Activated CD4-positive, alpha-beta T cell treated with anti-CD3 and anti-CD28 coated beads for 36 hours (primary cell): ENCODE measurements at regions not wholly inside any gene's neighbourhood (a gene's known extent, or its start where the extent isn't known, plus 50 kb on each side); places are given as distances from the start of the nearest gene placed in this dataset.

Experiments used
- ATAC-seq: fragments of 200-7000 bp; cut with Tn5 transposase; one replicate; pipeline ENCODE4 v1.10.0; 2021; ENCODE audit warnings: mild to moderate bottlenecking, moderate library complexity
- CTCF ChIA-PET: fragments of 350-600 bp; sonication (Branson Sonifier 250); formaldehyde crosslinking; loops from one replicate; lab custom pipeline; 2021; ENCODE audit warnings: antibody characterized with exemption; lab: Charles Lee
- POLR2A ChIA-PET: fragments of 350-600 bp; sonication (Branson Sonifier 250); formaldehyde crosslinking; loops from one replicate; lab custom pipeline; 2021; ENCODE audit warnings: antibody characterized with exemption, inconsistent platforms; lab: Charles Lee
- DNase-seq: peaks from one replicate; pipeline ENCODE4 v3.0.0-alpha.2; 2020
- H3K27ac Mint-ChIP-seq: one replicate; pipeline ENCODE4 v1.8.0; 2021; ENCODE audit warnings: mixed read lengths
- H3K27me3 Mint-ChIP-seq: one replicate; pipeline ENCODE4 v1.8.0; 2021; ENCODE audit warnings: mixed read lengths
- H3K36me3 Mint-ChIP-seq: one replicate; pipeline ENCODE4 v1.8.0; 2021; ENCODE audit warnings: low read depth, mixed read lengths
- H3K4me1 Mint-ChIP-seq: one replicate; pipeline ENCODE4 v1.8.0; 2021; ENCODE audit warnings: mixed read lengths
- H3K4me3 Mint-ChIP-seq: one replicate; pipeline ENCODE4 v1.8.0; 2021; ENCODE audit warnings: mild to moderate bottlenecking, moderate library complexity, mixed read lengths
- H3K9me3 Mint-ChIP-seq: one replicate; pipeline ENCODE4 v1.8.0; 2021; ENCODE audit warnings: low read depth, mixed read lengths
- intact Hi-C, 2 experiments: fragments of 100-400 bp; cut with DNase I in 1 of 2; cut with micrococcal nuclease in 1 of 2; formaldehyde crosslinking; loops; one replicate each; pipeline versions ENCODE4 v1.14.2 to v1.15.1; 2022 to 2024; cut with DNase I, micrococcal nuclease

DNA sequence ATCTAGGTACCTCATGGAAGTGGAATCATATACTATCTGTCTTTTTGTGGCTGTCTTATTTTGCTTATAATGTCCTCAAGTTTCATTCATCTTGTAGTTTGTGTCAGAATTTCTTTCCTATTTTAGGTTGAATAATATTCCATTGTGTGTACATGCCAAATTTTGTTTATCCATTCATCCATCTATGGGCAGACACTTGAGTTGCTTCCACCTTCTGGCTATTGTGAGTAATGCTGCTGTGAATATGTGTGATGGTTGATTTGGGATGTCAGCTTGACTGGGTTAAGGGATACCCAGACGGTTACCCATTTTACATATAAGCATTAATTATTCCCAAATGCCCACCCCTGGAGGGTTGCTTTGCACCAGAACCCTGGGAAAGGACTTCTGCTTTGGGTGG, 477.5 kb downstream of the PTPRU start:
- Mint-ChIP-seq H3K36me3 (no peaks in the 10 kb centered on the region), H3K27ac (peak overlapping the region; percentile 1), H3K4me1 (peaks cover 37% of the 10 kb centered on the region), H3K27me3 (peaks cover 29% of the 10 kb centered on the region), H3K4me3 (no peak overlapping the region), H3K9me3 (peaks cover 5% of the 10 kb centered on the region)
- CTCF ChIA-PET = interaction anchor here (1.5 kb wide), 1 partner anchor 10 kb away, joined by 3 read pairs; no protein-coding TSS in a partner anchor
- POLR2A ChIA-PET = no interaction called here
- intact Hi-C loops = loop anchor here in 1 of 2 experiments (5.0 to 10.0 kb wide), 2 partner anchors 477 to 1001 kb away; partner anchors contain the start of gene PTPRU
- no peak for ATAC-seq
- DNase-seq = no peak

DNA sequence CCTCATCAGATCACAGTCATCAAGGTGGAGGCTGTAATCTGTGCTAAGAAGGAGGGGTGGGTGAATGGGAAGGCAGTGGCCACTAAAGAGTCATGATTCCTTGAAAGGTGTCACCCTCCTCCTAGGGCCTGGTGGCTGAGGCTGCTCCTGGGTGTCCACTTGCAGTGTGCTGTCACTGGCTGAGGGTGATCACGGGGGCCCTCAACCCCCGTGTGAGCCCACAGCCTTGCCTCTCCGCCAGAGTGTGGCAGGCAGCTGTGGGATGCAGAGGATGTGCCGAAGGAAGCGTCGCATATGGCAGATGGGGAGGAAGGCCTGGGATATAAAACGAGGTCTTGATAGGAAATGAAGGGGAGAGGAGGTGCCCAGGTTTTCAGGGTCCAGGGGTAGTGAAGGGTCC, 476.5 kb downstream of the PTPRU start:
- intact Hi-C loops = loop anchor here in 1 of 2 experiments (1.0 to 10.0 kb wide), 3 partner anchors 24 to 1002 kb away; partner anchors contain the start of gene PTPRU
- peaks cover 31% of the 10 kb centered on the region for H3K27me3 Mint-ChIP-seq
- peaks cover 4% of the 10 kb centered on the region for H3K9me3 Mint-ChIP-seq
- H3K4me3 Mint-ChIP-seq = no peak overlapping the region
- peak overlapping the region; percentile 21 for H3K27ac Mint-ChIP-seq
- ATAC-seq = no peak
- DNase-seq = no peak
- CTCF ChIA-PET = interaction anchor here (1.5 kb wide), 1 partner anchor 9 kb away, joined by 3 read pairs; no protein-coding TSS in a partner anchor
- peaks cover 38% of the 10 kb centered on the region for H3K4me1 Mint-ChIP-seq
- POLR2A ChIA-PET = no interaction called here
- H3K36me3 Mint-ChIP-seq = no peaks in the 10 kb centered on the region

DNA sequence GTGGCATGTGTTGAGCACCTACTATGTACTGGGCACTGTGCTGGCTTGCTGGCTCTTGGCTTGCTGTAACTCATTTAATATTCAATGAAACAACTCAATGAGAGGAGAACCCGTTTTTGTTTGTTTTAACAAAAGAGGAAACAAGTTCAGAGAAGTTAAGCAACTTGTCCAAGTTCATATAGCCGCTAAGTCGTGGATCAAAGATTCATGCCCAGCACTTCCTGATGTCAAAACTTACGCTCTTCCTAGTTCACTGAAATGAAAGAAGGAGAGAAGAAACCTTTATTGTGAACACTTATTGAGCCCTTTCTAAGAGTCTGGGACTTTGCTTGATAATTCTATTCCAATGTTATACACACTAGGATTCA, 475.9 kb downstream of the PTPRU start:
- Mint-ChIP-seq H3K9me3 (no peaks in the 10 kb centered on the region), H3K27me3 (peaks cover 27% of the 10 kb centered on the region), H3K4me3 (no peak overlapping the region), H3K36me3 (no peaks in the 10 kb centered on the region), H3K4me1 (peaks cover 38% of the 10 kb centered on the region), H3K27ac (peak overlapping the region; percentile 21)
- ATAC-seq (no peak), DNase-seq (no peak)
- POLR2A ChIA-PET = no interaction called here
- CTCF ChIA-PET = no interaction called here
- intact Hi-C loops = loop anchor here in 1 of 2 experiments (1.0 to 10.0 kb wide), 3 partner anchors 24 to 1003 kb away; partner anchors contain the start of gene PTPRU

DNA sequence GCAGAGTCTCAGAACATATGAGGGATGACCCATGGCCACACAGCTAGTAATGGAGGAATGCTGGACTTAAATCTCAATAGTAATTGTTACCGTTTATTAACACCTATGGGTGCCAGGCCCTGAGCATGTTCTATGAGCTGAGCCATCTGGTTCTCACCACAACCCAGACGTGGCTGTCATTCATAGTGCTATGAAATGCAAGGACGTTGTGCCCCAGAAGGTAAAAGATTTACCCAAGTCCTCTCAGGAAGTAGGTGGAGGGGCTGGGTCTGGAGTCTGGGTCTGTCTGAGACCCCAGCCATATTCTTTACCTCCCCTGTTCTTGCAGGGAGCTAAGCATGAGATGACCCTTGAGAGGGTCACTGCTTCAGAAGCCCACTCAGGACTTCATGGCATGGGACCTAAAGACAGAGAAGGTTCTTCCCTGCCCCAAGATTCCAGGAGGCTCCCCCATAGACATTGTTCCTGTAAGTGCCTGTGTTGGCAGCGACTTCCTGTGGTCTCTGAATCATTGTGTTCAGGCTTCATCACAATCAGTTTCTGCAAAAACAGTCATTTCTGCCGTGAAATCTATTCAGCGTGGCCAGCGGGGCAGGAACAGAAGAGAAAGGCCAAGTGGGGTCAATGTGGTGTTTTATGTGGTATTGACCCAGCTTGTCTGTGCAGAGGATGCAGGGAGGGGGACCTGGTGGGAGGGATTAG, 475.4 kb downstream of the PTPRU start:
- DNase-seq (peak; percentile 77), ATAC-seq (peak; percentile 74)
- peaks cover 38% of the 10 kb centered on the region for H3K4me1 Mint-ChIP-seq
- H3K27me3 Mint-ChIP-seq = peaks cover 23% of the 10 kb centered on the region
- no peaks in the 10 kb centered on the region for H3K36me3 Mint-ChIP-seq
- CTCF ChIA-PET = no interaction called here
- POLR2A ChIA-PET = no interaction called here
- no peak overlapping the region for H3K4me3 Mint-ChIP-seq
- H3K9me3 Mint-ChIP-seq = no peaks in the 10 kb centered on the region
- intact Hi-C loops = loop anchor here in 1 of 2 experiments (1.0 to 10.0 kb wide), 3 partner anchors 23 to 1003 kb away; partner anchors contain the start of gene PTPRU
- peak overlapping the region; percentile 21 for H3K27ac Mint-ChIP-seq

DNA sequence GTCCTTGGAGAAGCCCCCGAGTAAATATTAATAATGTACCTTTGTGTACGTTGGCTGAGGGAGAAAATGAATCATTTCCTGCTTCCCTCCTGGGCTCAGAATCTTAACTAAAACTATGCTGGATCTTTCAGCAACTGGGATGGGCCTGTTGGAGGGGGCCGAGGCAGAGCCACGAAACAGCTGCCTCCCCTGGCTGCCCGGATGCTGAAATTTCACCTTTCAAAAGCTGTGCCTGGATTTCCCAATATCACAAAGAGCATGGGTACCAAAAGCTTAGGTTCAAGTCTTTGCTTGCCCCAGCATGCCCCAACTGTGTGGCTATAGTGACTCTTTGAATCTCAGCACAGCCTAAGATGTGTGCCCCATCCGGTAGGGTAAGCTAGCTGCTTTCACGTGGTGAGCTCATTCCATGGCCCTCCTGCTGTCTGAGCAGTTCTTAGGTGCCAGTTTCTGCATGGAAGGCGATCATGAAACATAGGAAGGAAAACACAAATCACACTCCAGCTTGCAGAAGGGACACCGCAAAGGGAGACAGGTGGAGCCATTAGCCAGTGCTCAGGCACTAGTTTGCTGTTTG, 473.5 kb downstream of the PTPRU start:
- intact Hi-C loops = loop anchor here (5.0 to 10.0 kb wide), 4 partner anchors 138 to 1005 kb away; partner anchors contain the start of gene PTPRU (in 1 of the 2)
- H3K9me3 Mint-ChIP-seq = no peaks in the 10 kb centered on the region

DNA sequence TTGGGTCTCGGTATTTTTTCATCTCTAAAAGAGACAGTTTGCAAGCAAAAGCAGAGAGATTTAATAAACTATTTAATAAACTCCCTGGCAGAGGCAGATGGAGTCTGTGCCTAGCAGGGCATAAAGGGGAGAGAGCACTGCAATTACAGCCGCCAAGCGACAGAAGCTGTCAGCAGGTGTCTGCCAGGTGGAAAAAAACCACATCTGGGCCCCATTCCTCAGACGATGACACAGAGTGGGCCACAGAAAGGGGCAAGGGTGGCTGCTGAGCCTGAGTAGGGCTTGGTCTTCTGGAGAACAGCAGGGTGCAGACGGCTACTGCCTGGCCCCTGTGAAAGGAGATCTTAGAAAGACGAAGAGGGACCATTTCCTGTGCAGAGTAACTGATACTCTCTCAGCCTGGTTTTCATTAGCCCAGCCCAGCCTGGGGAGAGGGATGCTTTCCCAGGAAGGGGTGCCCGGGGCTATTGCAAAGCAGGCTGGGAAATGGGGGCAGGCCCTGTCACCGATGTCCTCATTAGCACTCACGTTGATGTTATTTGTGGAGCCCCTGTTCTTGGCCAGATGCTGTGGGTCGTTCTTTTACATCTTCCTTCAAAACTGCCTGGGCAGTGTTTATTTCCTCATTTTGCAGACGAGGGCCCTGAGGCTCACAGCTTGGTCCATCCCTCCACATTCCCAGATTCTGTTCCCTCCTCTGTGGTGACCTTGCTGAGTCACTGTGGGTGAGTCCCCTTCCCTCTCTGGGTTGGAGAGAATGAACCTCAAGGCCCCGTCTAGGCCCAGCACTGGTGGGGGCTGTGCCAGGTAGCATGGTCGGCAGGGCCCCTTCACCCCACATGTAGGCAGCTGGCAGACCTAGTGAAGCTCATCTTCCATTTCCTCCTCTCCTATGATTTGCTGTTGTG, 472.7 kb downstream of the PTPRU start:
- Mint-ChIP-seq H3K27ac (peak overlapping the region; percentile 61), H3K4me1 (peaks cover 38% of the 10 kb centered on the region), H3K4me3 (no peak overlapping the region), H3K36me3 (no peaks in the 10 kb centered on the region), H3K9me3 (no peaks in the 10 kb centered on the region), H3K27me3 (peaks cover 39% of the 10 kb centered on the region)
- CTCF ChIA-PET = interaction anchor here (0.7 kb wide), 1 partner anchor 66 kb away, joined by 3 read pairs; no protein-coding TSS in a partner anchor
- POLR2A ChIA-PET = interaction anchor here (0.5 kb wide), 1 partner anchor 1229 kb away, joined by 5 read pairs; no protein-coding TSS in a partner anchor
- ATAC-seq (peak; percentile 11), DNase-seq (no peak)
- intact Hi-C loops = loop anchor here (5.0 to 10.0 kb wide), 2 partner anchors 138 to 376 kb away; no protein-coding TSS in a partner anchor

More for the DNA sequence above, 473.5 kb downstream of the PTPRU start:
- no peak overlapping the region for H3K4me3 Mint-ChIP-seq
- peaks cover 35% of the 10 kb centered on the region for H3K27me3 Mint-ChIP-seq
- no peaks in the 10 kb centered on the region for H3K36me3 Mint-ChIP-seq
- peak; percentile 16 for ATAC-seq
- POLR2A ChIA-PET = interaction anchor here (0.5 kb wide), 1 partner anchor 1230 kb away, joined by 5 read pairs; no protein-coding TSS in a partner anchor
- peaks cover 38% of the 10 kb centered on the region for H3K4me1 Mint-ChIP-seq
- peak; percentile 28 for DNase-seq
- CTCF ChIA-PET = interaction anchor here (0.7 kb wide), 1 partner anchor 400 kb away, joined by 3 read pairs; no protein-coding TSS in a partner anchor
- peak overlapping the region; percentile 68 for H3K27ac Mint-ChIP-seq

DNA sequence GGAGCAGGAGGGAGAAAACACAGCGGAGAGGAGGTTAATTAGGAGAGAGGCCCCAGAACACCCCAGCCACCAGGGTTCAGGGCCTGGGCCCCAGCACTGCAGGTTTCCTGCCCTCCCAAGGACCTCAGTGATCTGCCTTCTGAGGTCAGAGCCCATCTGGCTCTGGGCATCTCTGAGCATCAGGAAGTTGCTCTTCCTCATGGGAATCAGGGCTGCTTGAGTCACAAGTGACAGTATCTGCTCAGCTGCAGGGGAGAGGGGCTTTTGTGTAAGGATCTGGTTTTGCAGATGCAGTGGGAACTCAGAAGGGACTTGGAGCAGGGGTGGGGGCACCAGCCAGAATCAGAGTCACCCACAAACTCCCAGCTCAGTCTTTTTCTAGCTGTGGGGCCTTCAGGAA, 472.1 kb downstream of the PTPRU start:
- ATAC-seq (no peak), DNase-seq (no peak)
- peaks cover 38% of the 10 kb centered on the region for H3K27me3 Mint-ChIP-seq
- ChIA-PET CTCF (interaction anchor here (0.7 kb wide), 1 partner anchor 65 kb away, joined by 3 read pairs; no protein-coding TSS in a partner anchor), POLR2A (no interaction called here)
- H3K27ac Mint-ChIP-seq = no peak overlapping the region
- H3K9me3 Mint-ChIP-seq = no peaks in the 10 kb centered on the region
- H3K36me3 Mint-ChIP-seq = no peaks in the 10 kb centered on the region
- peaks cover 36% of the 10 kb centered on the region for H3K4me1 Mint-ChIP-seq
- intact Hi-C loops = loop anchor here (5.0 to 10.0 kb wide), 2 partner anchors 139 to 376 kb away; no protein-coding TSS in a partner anchor
- no peak overlapping the region for H3K4me3 Mint-ChIP-seq

DNA sequence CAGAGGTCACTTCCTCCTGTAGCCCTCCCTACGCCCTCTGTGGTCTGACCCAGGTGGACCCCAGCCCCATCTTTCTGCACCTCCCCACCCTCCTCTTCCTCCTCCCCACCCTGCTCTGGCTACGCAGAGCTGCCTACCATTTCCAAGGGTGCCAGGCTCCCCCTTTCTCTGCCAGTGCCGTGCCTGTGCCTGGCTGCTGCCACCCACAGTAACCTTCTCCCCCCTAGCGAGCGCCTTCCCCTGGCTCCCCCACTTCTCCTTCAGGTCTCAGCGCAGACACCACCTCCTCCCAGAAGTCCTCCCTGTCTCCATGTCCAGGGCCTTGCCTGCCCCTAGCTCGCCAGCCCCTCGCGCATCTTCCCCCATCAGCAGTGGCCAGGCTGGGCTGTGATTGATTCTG, 471.5 kb downstream of the PTPRU start:
- H3K27me3 Mint-ChIP-seq = peaks cover 35% of the 10 kb centered on the region
- no peak overlapping the region for H3K27ac Mint-ChIP-seq
- ATAC-seq (no peak), DNase-seq (no peak)
- ChIA-PET POLR2A (interaction anchor here (0.6 kb wide), 1 partner anchor 476 kb away, joined by 3 read pairs; no protein-coding TSS in a partner anchor), CTCF (interaction anchor here (0.7 kb wide), 1 partner anchor 13 kb away, joined by 3 read pairs; no protein-coding TSS in a partner anchor)
- intact Hi-C loops = loop anchor here (1.0 to 10.0 kb wide), 3 partner anchors 140 to 377 kb away; no protein-coding TSS in a partner anchor
- H3K4me3 Mint-ChIP-seq = no peak overlapping the region
- H3K9me3 Mint-ChIP-seq = no peaks in the 10 kb centered on the region
- no peaks in the 10 kb centered on the region for H3K36me3 Mint-ChIP-seq
- H3K4me1 Mint-ChIP-seq = peaks cover 36% of the 10 kb centered on the region

DNA sequence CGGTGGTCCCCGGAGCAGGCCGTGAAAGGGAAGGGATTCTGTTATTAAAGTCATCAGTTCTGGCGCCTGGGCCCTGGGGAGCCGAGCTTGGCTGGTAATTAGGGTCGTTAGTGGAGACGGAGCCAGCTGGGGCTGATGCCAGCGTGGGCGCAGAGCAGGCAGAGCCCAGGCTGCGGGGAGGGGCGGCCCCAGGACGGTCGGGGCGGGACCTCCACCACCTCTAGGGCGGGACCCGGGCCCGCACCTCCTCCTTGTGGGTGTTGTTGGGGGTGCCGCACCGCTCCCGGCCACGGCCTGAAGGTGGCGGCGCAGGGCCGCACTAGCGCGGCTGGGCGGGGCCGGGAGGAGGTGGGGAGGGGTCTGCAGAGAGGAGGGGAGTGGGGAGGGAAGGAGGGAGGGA, 470.6 kb downstream of the PTPRU start:
- CTCF ChIA-PET = no interaction called here
- peaks cover 29% of the 10 kb centered on the region for H3K4me1 Mint-ChIP-seq
- H3K27ac Mint-ChIP-seq = no peak overlapping the region
- POLR2A ChIA-PET = no interaction called here
- intact Hi-C loops = loop anchor here (1.0 to 10.0 kb wide), 3 partner anchors 140 to 378 kb away; no protein-coding TSS in a partner anchor
- H3K36me3 Mint-ChIP-seq = no peaks in the 10 kb centered on the region
- ATAC-seq (peak; percentile 81), DNase-seq (peak; percentile 79)
- H3K27me3 Mint-ChIP-seq = peaks cover 34% of the 10 kb centered on the region
- no peaks in the 10 kb centered on the region for H3K9me3 Mint-ChIP-seq
- H3K4me3 Mint-ChIP-seq = no peak overlapping the region

DNA sequence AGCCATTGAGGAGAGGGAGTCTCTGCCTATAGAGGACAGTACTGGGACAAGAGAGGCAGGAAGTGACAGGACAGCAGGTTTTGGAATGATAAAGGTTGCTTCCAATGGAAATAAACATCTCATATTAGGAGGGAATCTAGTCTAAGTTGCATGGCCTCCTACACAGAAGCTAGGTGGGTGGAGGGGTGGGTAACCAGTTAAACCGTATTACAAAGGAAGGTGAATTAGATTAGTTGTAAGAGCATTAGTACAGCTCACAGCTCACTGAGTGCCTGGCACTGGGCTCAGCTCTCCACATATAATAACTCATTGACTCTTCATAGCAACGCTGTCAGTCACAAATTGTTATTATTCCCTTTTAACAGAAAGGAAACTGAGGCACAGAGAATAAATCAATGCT, 468.1 kb downstream of the PTPRU start:
- H3K4me1 Mint-ChIP-seq = peaks cover 10% of the 10 kb centered on the region
- no peak for ATAC-seq
- H3K4me3 Mint-ChIP-seq = no peak overlapping the region
- CTCF ChIA-PET = interaction anchor here (0.9 to 2.3 kb wide), 3 partner anchors 9 to 15 kb away, joined by 3 to 8 read pairs (median 4); no protein-coding TSS in a partner anchor
- intact Hi-C loops = loop anchor here in 1 of 2 experiments (10.0 kb wide), 1 partner anchor 380 kb away; no protein-coding TSS in a partner anchor
- POLR2A ChIA-PET = no interaction called here
- DNase-seq = no peak
- H3K36me3 Mint-ChIP-seq = no peaks in the 10 kb centered on the region
- no peak overlapping the region for H3K27ac Mint-ChIP-seq
- H3K27me3 Mint-ChIP-seq = peaks cover 38% of the 10 kb centered on the region
- no peaks in the 10 kb centered on the region for H3K9me3 Mint-ChIP-seq
